ENCODE measurements at regions not wholly inside any gene's neighbourhood (a gene's known extent, or its start where the extent isn't known, plus 50 kb on each side); places are given as distances from the start of the nearest gene placed in this dataset.

- no peak for DNase-seq (ENCODE audit: low read depth, low spot score)
Measured at GRCh38 chr2:164178835-164179465, 442.3 kb downstream of the GRB14 start.

- no peak for DNase-seq (ENCODE audit: low read depth, low spot score)
Measured at GRCh38 chr2:164164602-164165001, 428.8 kb upstream of the FIGN start.

- DNase-seq (ENCODE audit: low read depth, low spot score): no peak
Measured at GRCh38 chr2:164155558-164155957, 419.8 kb upstream of the FIGN start.

- no peak for DNase-seq (ENCODE audit: low read depth, low spot score)
Measured at GRCh38 chr2:164151522-164151921, 415.7 kb upstream of the FIGN start.

DNA sequence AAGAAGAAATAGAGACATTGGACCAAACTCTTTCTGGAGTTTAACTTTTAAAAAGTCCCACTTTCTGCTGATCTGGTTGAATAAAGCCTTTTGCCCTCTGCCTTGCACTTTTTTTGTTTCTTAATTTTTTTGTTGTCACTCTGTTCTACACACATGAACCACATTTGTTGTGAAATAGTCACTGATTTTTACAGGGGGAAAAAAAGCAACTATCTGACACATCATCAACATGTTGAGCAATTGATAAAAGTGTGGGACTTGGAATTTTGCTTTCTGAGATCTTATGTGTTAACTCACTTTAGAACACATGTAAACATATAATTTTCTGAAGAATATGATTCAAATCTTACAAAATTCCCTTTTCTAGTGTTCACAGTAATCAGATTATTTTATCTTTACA is 414.8 kb upstream of the FIGN start:
- DNase-seq (ENCODE audit: low read depth, low spot score): no peak

- no peak for DNase-seq (ENCODE audit: low read depth, low spot score)
Measured at GRCh38 chr2:164146441-164146840, 410.6 kb upstream of the FIGN start.

GRCh38 chr2:164145093-164145987 is 409.5 kb upstream of the FIGN start:
- DNase-seq (ENCODE audit: low read depth, low spot score): no peak

GRCh38 chr2:164143183-164143930 is 407.5 kb upstream of the FIGN start:
- no peak for DNase-seq (ENCODE audit: low read depth, low spot score)

- no peak for DNase-seq (ENCODE audit: low read depth, low spot score)
Measured at GRCh38 chr2:164142755-164143154, 406.9 kb upstream of the FIGN start.

GRCh38 chr2:164141271-164141670 is 405.5 kb upstream of the FIGN start:
- no peak for DNase-seq (ENCODE audit: low read depth, low spot score)

DNA sequence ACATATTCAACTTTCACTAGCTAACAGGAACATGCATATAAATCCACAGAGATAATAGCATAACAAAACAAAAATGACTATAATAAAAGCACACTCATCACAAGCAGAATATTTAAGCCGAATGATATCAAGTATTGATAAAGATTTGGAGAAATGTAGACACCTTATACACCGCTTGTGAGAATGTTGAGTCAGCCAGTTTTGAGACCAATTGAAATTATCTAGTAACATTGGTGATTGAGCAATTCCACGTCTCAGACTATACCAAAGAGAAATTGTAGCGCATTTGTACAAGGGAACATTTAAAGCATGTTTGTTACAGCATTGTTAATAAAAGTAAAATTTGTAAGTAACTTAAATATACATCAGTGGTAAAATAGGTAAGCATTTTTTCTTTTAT is 402.9 kb upstream of the FIGN start:
- DNase-seq (ENCODE audit: low read depth, low spot score): no peak

GRCh38 chr2:164134336-164134735 is 398.5 kb upstream of the FIGN start:
- DNase-seq (ENCODE audit: low read depth, low spot score): no peak

DNA sequence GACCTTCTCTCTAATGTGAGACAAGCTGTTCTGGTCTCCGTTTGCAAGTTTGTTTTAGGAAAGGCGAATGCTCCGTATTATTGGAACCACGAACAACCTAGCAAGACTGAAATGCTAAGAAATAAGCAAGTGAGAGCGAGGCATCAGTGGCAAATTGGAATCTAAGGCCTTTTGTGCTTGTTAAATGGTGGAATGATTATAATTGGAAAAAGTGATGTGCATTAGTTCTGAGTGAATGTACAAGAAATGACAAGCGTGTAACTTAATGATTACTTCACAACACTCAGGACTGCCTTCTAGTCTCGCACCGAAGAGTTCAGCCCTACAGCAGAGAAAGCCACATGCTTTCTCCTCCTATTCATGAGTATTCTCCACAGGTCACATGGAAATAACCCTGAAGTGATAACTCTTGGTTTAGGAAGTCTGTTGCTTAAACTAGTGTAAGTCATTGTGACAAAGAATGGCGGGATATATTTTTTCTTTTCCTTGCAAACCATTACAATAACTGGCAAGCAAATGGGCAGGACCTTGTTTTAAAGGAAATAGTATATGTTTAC is 392.2 kb upstream of the FIGN start:
- no peak for DNase-seq (ENCODE audit: low read depth, low spot score)

- DNase-seq (ENCODE audit: low read depth, low spot score): no peak
Measured at GRCh38 chr2:164126960-164127660, 391.3 kb upstream of the FIGN start.

- DNase-seq (ENCODE audit: low read depth, low spot score): no peak
Measured at GRCh38 chr2:164115806-164116205, 380.0 kb upstream of the FIGN start.

- peak; percentile 27 for DNase-seq (ENCODE audit: low read depth, low spot score)
Measured at GRCh38 chr2:164114937-164115336, 379.1 kb upstream of the FIGN start.

GRCh38 chr2:164112105-164112504 is 376.3 kb upstream of the FIGN start:
- DNase-seq (ENCODE audit: low read depth, low spot score): no peak

GRCh38 chr2:164110515-164110914 is 374.7 kb upstream of the FIGN start:
- no peak for DNase-seq (ENCODE audit: low read depth, low spot score)

GRCh38 chr2:164109006-164109405 is 373.2 kb upstream of the FIGN start:
- no peak for DNase-seq (ENCODE audit: low read depth, low spot score)

- peak; percentile 78 for DNase-seq (ENCODE audit: low read depth, low spot score)
Measured at GRCh38 chr2:164103271-164103670, 367.5 kb upstream of the FIGN start.

GRCh38 chr2:164102366-164102765 is 366.6 kb upstream of the FIGN start:
- no peak for DNase-seq (ENCODE audit: low read depth, low spot score)
